ENCODE measurements at regions not wholly inside any gene's neighbourhood (a gene's known extent, or its start where the extent isn't known, plus 50 kb on each side); places are given as distances from the start of the nearest gene placed in this dataset.

DNA sequence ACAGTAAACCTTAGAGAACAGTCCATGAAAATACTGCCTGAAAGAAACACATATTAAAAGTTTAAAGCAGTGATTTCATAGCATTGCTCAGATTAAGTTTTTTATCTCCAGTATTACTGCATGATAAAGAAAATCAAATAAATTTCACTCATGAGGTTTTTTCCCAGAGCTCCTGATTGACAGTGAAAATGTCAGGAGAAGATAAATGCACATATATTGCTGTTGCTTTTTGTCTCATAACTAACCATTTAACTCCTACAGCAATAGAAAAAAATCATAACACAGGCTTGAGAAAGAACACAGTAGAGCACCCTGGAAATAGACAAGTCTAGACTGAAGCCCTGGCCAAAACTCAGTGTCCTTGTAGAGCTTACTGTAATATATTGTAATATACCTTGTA, 391.0 kb downstream of the TMX3 start:
- Histone ChIP-seq H3K9me3 (no peaks in the 10 kb centered on the region), H3K4me1 (no peaks in the 10 kb centered on the region), H3K4me3 (no peak overlapping the region), H3K27me3 (no peaks in the 10 kb centered on the region), H3K27ac (no peak overlapping the region), H3K36me3 (no peaks in the 10 kb centered on the region)
- no peak for DNase-seq
- intact Hi-C loops (cut with DNase I; ENCODE audit: low total_unique reads) = no loop called here
- TF ChIP-seq POLR2A (IDR thresholded peaks at IDR 0.05) (no peak), EP300 (IDR thresholded peaks at IDR 0.05; ENCODE audit: low read depth) (no peak), POLR2AphosphoS5 (IDR thresholded peaks at IDR 0.05) (no peak)
- TF ChIP-seq, protein P1, sequence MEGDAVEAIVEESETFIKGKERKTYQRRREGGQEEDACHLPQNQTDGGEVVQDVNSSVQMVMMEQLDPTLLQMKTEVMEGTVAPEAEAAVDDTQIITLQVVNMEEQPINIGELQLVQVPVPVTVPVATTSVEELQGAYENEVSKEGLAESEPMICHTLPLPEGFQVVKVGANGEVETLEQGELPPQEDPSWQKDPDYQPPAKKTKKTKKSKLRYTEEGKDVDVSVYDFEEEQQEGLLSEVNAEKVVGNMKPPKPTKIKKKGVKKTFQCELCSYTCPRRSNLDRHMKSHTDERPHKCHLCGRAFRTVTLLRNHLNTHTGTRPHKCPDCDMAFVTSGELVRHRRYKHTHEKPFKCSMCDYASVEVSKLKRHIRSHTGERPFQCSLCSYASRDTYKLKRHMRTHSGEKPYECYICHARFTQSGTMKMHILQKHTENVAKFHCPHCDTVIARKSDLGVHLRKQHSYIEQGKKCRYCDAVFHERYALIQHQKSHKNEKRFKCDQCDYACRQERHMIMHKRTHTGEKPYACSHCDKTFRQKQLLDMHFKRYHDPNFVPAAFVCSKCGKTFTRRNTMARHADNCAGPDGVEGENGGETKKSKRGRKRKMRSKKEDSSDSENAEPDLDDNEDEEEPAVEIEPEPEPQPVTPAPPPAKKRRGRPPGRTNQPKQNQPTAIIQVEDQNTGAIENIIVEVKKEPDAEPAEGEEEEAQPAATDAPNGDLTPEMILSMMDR (IDR thresholded peaks at IDR 0.05) = no peak
- in situ Hi-C loops (cut with MboI; ENCODE audit: low pct_ligation_motif_present in 1 of 4, low pct_unique_long_range_greater_than_20kb in 1 of 4, low sequenced_read_pairs in 3 of 4) = no loop called here

DNA sequence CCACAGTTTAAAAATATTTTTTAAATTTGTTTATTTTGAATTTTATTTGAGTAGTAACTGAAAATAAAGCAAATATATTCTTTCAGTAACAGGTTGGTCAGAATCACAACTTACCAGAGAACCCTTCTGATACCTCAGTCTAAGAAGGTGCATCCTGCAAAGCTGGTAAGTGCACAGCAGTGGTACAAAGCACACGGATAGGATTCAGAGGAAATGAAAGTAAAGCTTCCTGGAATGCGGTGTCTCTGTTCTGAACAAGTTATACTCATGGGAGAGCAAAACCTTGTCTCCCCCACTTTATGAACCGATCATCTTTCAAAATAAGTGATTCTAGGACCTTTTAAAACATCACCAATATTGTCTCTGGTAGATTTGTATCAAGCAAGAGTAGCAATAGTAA, 398.3 kb downstream of the TMX3 start:
- H3K27ac ChIP-seq = no peak overlapping the region
- no peak overlapping the region for H3K4me3 ChIP-seq
- TF ChIP-seq EP300 (IDR thresholded peaks at IDR 0.05; ENCODE audit: low read depth) = no peak
- TF ChIP-seq POLR2A (IDR thresholded peaks at IDR 0.05) = no peak
- no peak for TF ChIP-seq POLR2AphosphoS5 (IDR thresholded peaks at IDR 0.05)
- TF ChIP-seq, protein P1 (IDR thresholded peaks at IDR 0.05) = no peak
- no peaks in the 10 kb centered on the region for H3K9me3 ChIP-seq
- in situ Hi-C loops (cut with MboI; ENCODE audit: low pct_ligation_motif_present in 1 of 4, low pct_unique_long_range_greater_than_20kb in 1 of 4, low sequenced_read_pairs in 3 of 4) (no loop called here), intact Hi-C loops (cut with DNase I; ENCODE audit: low total_unique reads) (no loop called here)
- DNase-seq = no peak
- no peaks in the 10 kb centered on the region for H3K4me1 ChIP-seq
- H3K36me3 ChIP-seq = no peaks in the 10 kb centered on the region
- no peaks in the 10 kb centered on the region for H3K27me3 ChIP-seq
- 44 to 48% methylated on average over 3 of the region's 3 CpGs for whole genome bisulfite sequencing, 2 donors (ENCODE audit: low coverage in 1 of 2)

DNA sequence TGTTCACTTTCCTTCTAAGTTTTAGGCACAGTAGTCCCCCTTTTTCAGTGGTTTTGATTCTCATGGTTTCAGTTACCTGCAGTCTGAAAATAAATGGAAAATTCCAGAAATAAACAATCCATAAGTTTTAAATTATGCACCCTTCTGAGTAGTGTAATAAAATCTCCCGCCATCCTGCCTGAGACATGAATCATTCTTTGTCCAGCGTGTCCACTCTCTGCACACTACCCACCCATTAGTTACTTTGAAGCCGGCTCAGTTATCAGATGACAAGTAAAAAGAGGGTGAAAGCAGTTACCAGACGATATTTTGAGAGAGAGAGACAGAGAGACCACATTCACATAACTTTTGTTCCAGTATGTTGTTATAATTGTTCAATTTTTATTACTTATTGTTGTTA, 400.5 kb downstream of the TMX3 start:
- in situ Hi-C loops (cut with MboI; ENCODE audit: low pct_ligation_motif_present in 1 of 4, low pct_unique_long_range_greater_than_20kb in 1 of 4, low sequenced_read_pairs in 3 of 4) = no loop called here
- TF ChIP-seq EP300 (IDR thresholded peaks at IDR 0.05; ENCODE audit: low read depth) = no peak
- no peak for TF ChIP-seq POLR2A (IDR thresholded peaks at IDR 0.05)
- TF ChIP-seq, protein P1 (IDR thresholded peaks at IDR 0.05) = no peak
- TF ChIP-seq POLR2AphosphoS5 (IDR thresholded peaks at IDR 0.05) = no peak

DNA sequence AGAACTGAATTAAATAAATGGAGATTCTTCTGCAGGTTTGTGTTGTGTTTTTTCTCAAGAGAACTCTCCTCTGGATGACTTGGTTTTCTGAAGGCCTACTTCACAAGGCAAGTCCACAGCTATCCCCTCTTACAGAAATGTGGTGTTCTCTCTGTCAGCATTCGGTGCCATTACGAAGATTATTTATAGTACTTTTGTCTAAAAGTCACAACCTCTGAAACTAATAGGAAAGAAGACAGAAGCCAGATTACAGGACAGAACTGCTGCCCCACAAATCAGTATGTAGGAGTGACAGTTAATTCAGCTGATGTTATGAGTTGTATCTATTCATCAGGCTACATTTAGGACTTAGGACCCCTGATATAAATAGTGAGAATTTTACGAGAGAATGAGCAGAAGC, 413.5 kb downstream of the TMX3 start:
- Histone ChIP-seq H3K27me3 (no peaks in the 10 kb centered on the region), H3K27ac (no peak overlapping the region), H3K4me3 (no peak overlapping the region), H3K36me3 (no peaks in the 10 kb centered on the region), H3K4me1 (no peaks in the 10 kb centered on the region), H3K9me3 (no peaks in the 10 kb centered on the region)
- intact Hi-C loops (cut with DNase I; ENCODE audit: low total_unique reads) (no loop called here), in situ Hi-C loops (cut with MboI; ENCODE audit: low pct_ligation_motif_present in 1 of 4, low pct_unique_long_range_greater_than_20kb in 1 of 4, low sequenced_read_pairs in 3 of 4) (no loop called here)
- DNase-seq = no peak
- 80 to 81% methylated on average over 3 of the region's 3 CpGs for WGBS, 2 donors (ENCODE audit: low coverage in 1 of 2)
- TF ChIP-seq POLR2AphosphoS5 (IDR thresholded peaks at IDR 0.05) (no peak), POLR2A (IDR thresholded peaks at IDR 0.05) (no peak), EP300 (IDR thresholded peaks at IDR 0.05; ENCODE audit: low read depth) (no peak)
- TF ChIP-seq, protein P1 (IDR thresholded peaks at IDR 0.05) = no peak

More for the DNA sequence above, 400.5 kb downstream of the TMX3 start:
- Histone ChIP-seq H3K9me3 (no peaks in the 10 kb centered on the region), H3K36me3 (no peaks in the 10 kb centered on the region), H3K27me3 (no peaks in the 10 kb centered on the region), H3K4me1 (no peaks in the 10 kb centered on the region), H3K27ac (no peak overlapping the region), H3K4me3 (no peak overlapping the region)
- DNase-seq = no peak
- intact Hi-C loops (cut with DNase I; ENCODE audit: low total_unique reads) = no loop called here
- 48 to 59% methylated on average over 4 of the region's 4 CpGs for WGBS, 2 donors (ENCODE audit: low coverage in 1 of 2)
